Pancreas (tissue), 10 donors: ENCODE measurements at regions not wholly inside any gene's neighbourhood (a gene's known extent, or its start where the extent isn't known, plus 50 kb on each side); places are given as distances from the start of the nearest gene placed in this dataset.
"Not testable (repeated sequence)": the region's sequence is repeated elsewhere in the genome, so short reads cannot be mapped to it uniquely, and the experiment has no call there.

Experiments
- ATAC-seq, 4 donors: fragments of 200-7000 bp; cut with Tn5 transposase; one replicate each; pipeline versions ENCODE4 v1.8.0 to v1.9.1; 2020; ENCODE audit warnings: mild to moderate bottlenecking in 4 of 4, moderate library complexity in 4 of 4
- DNase-seq, 6 donors: peaks; one replicate each; pipeline ENCODE4 v3.0.0-alpha.2; 2020
- FAIRE-seq: peaks from 2 replicates; lab custom pipeline; 2012; peaks lifted over from hg19 to GRCh38; lab: Jason Lieb, UNC
- H3K27ac ChIP-seq, 4 donors: fragments of 200-600 bp; sonication (generic); 1 replicate in 3 of 4; 2 replicates in 1 of 4; pipeline versions ENCODE4 v1.5.0 to v1.8.0; 2020
- H3K27me3 ChIP-seq, 4 donors: fragments of 200-600 bp; one replicate each; pipeline ENCODE4 v1.8.0; 2021
- H3K36me3 ChIP-seq, 3 donors: fragments of 200-600 bp; sonication (generic) in 1 of 3; one replicate each; pipeline versions ENCODE4 v1.5.0 to v1.8.0; 2020 to 2021
- H3K4me1 ChIP-seq, 3 donors: fragments of 200-600 bp; one replicate each; pipeline ENCODE4 v1.8.0; 2021
- H3K4me3 ChIP-seq, 4 donors: fragments of 200-600 bp; sonication (generic) in 2 of 4; one replicate each; pipeline versions ENCODE4 v1.5.0 to v1.8.0; 2020 to 2021
- H3K9me3 ChIP-seq, 4 donors: fragments of 200-600 bp; one replicate each; pipeline ENCODE4 v1.8.0; 2021
- CTCF ChIP-seq, 4 donors: fragments of 200-600 bp; sonication (generic) in 3 of 4; IDR thresholded peaks; one replicate each; pipeline versions ENCODE4 v1.5.0 to v1.8.0; 2021; ENCODE audit warnings: antibody characterized with exemption in 4 of 4
- WGBS, 2 donors: extraction: QIAGEN DNeasy Blood & Tissue Kit; methylation state at CpG; one replicate each; pipeline ENCODE4 v1.1.7; 2013; 5-methylcytosine and 5-hydroxymethylcytosine counted together
- intact Hi-C, 3 donors: fragments of 100-400 bp; cut with DNase I; formaldehyde crosslinking; loops; one replicate each; pipeline versions ENCODE4 v1.11.1 to v1.14.2; 2022
- donor health status: healthy with polysubstance abuse.
- donor health status: DM: no; HTN: no; CAD: no; lungs with moderate emphysema.
- donor health status: DM: no; HTN: no; CAD: no.
- donor health status: control.
- donor health status: control.
- donor health status: Bipolar disorder and iron deficiency.
- donor health status: DM: yes; HTN: yes; CAD: no.
- donor health status: DM: no; HTN: no; CAD: no.
- donor health status: DM: no; HTN: no; CAD: no.
- donor health status: DM: yes; HTN: yes; CAD: no.

- no peak for TF ChIP-seq CTCF (IDR thresholded peaks at IDR 0.05)
- no peak overlapping the region for H3K27ac ChIP-seq
- intact Hi-C loops, result no loop called here
- no peak overlapping the region for H3K4me3 ChIP-seq
- H3K9me3 ChIP-seq, result no peaks in the 10 kb centered on the region
- DNase-seq, result no peak
- WGBS, 2 donors, result 82 to 88% methylated on average over 6 of the region's 6 CpGs
- FAIRE-seq, result no peak
- no peak for ATAC-seq
- H3K4me1 ChIP-seq, result no peaks in the 10 kb centered on the region
- no peaks in the 10 kb centered on the region for H3K27me3 ChIP-seq
- no peaks in the 10 kb centered on the region for H3K36me3 ChIP-seq
These were observed 105.5 kb upstream of the SPAG17 start for GRCh38 chr1:118290571-118290970.

GRCh38 chr1:118290046-118290445 is 105.0 kb upstream of the SPAG17 start:
- Histone ChIP-seq H3K4me3 (no peak overlapping the region), H3K36me3 (no peaks in the 10 kb centered on the region), H3K27me3 (no peaks in the 10 kb centered on the region), H3K4me1 (no peaks in the 10 kb centered on the region), H3K9me3 (no peaks in the 10 kb centered on the region), H3K27ac (no peak overlapping the region)
- ATAC-seq, result no peak
- FAIRE-seq, result no peak
- no peak for DNase-seq
- 78 to 83% methylated on average over 4 of the region's 4 CpGs for WGBS, 2 donors
- TF ChIP-seq CTCF (IDR thresholded peaks at IDR 0.05), result no peak
- intact Hi-C loops, result no loop called here

GRCh38 chr1:118280656-118281055 is 95.6 kb upstream of the SPAG17 start:
- H3K27ac ChIP-seq, DNase-seq, H3K4me1 ChIP-seq, ATAC-seq, H3K4me3 ChIP-seq, H3K27me3 ChIP-seq, H3K9me3 ChIP-seq, FAIRE-seq, H3K36me3 ChIP-seq, intact Hi-C loops: not testable (repeated sequence)
- 85 to 88% methylated on average over 10 of the region's 10 CpGs for WGBS, 2 donors

GRCh38 chr1:118275472-118276115 is 90.6 kb upstream of the SPAG17 start:
- H3K27me3 ChIP-seq, result no peaks in the 10 kb centered on the region
- FAIRE-seq, result no peak
- TF ChIP-seq CTCF (IDR thresholded peaks at IDR 0.05), result no peak
- H3K27ac ChIP-seq, result no peak overlapping the region
- DNase-seq, result no peak
- intact Hi-C loops, result no loop called here
- H3K36me3 ChIP-seq, result no peaks in the 10 kb centered on the region
- no peak for ATAC-seq
- 41 to 46% methylated on average over 8 of the region's 8 CpGs for WGBS, 2 donors
- no peak overlapping the region for H3K4me3 ChIP-seq
- no peaks in the 10 kb centered on the region for H3K9me3 ChIP-seq
- H3K4me1 ChIP-seq, result no peaks in the 10 kb centered on the region

GRCh38 chr1:118272884-118273283 is 87.9 kb upstream of the SPAG17 start:
- no peak for DNase-seq
- TF ChIP-seq CTCF (IDR thresholded peaks at IDR 0.05), result no peak
- no peak for ATAC-seq
- Histone ChIP-seq H3K27ac (no peak overlapping the region), H3K4me3 (no peak overlapping the region), H3K4me1 (no peaks in the 10 kb centered on the region), H3K9me3 (no peaks in the 10 kb centered on the region), H3K27me3 (no peaks in the 10 kb centered on the region), H3K36me3 (no peaks in the 10 kb centered on the region)
- FAIRE-seq, result no peak
- 63 to 70% methylated on average over 5 of the region's 5 CpGs for WGBS, 2 donors
- intact Hi-C loops, result no loop called here
